Stomach (tissue), 8 donors: ENCODE measurements at regions not wholly inside any gene's neighbourhood (a gene's known extent, or its start where the extent isn't known, plus 50 kb on each side); places are given as distances from the start of the nearest gene placed in this dataset.

Experiments used
- DNase-seq, 2 donors: peaks; one replicate each; pipeline versions ENCODE4 v3.0.0 to v3.0.0-alpha.2; 2013 to 2019
- H3K27ac ChIP-seq, 5 donors: fragments of 200-600 bp in 4 of 5; sonication (generic) in 4 of 5; one replicate each; pipeline ENCODE4 v1.5.1; 2013 to 2019; ENCODE audit warnings: mild to moderate bottlenecking in 1 of 5, moderate library complexity in 1 of 5
- H3K27me3 ChIP-seq, 3 donors: fragments of 200-600 bp; sonication (generic); one replicate each; pipeline ENCODE4 v1.5.1; 2017 to 2019; ENCODE audit warnings: mixed run types in 1 of 3
- H3K36me3 ChIP-seq, 4 donors: fragments of 200-600 bp; sonication (generic); 1 replicate in 3 of 4; 2 replicates in 1 of 4; pipeline ENCODE4 v1.5.1; 2016 to 2019
- H3K4me1 ChIP-seq, 4 donors: fragments of 200-600 bp; sonication (generic); one replicate each; pipeline ENCODE4 v1.5.1; 2016 to 2019
- H3K4me3 ChIP-seq, 4 donors: fragments of 200-600 bp; sonication (generic) in 3 of 4; one replicate each; pipeline ENCODE4 v1.5.1; 2016 to 2019; ENCODE audit warnings: mild to moderate bottlenecking in 1 of 4
- H3K9me3 ChIP-seq, 4 donors: fragments of 200-600 bp; sonication (generic); one replicate each; pipeline ENCODE4 v1.5.1; 2016 to 2019
- EP300 ChIP-seq: sonication (generic); formaldehyde crosslinking; IDR thresholded peaks from one replicate; pipeline ENCODE4 v1.6.1; 2017; ENCODE audit warnings: antibody characterized with exemption
- POLR2A ChIP-seq, 4 donors: fragments of 450-650 bp; IDR thresholded peaks; one replicate each; pipeline ENCODE4 v1.6.1; 2016; ENCODE audit warnings: antibody characterized with exemption in 4 of 4, control low read depth in 2 of 4, mild to moderate bottlenecking in 1 of 4, moderate library complexity in 1 of 4
- POLR2AphosphoS5 ChIP-seq, 3 donors: sonication (generic); formaldehyde crosslinking; IDR thresholded peaks; one replicate each; pipeline ENCODE4 v1.6.1; 2016; ENCODE audit warnings: antibody characterized with exemption in 3 of 3
- WGBS, 5 donors: extraction: QIAGEN DNeasy Blood & Tissue Kit in 3 of 5; methylation state at CpG; one replicate each; pipeline versions ENCODE4 v1.1.5 to v1.1.7; 2013 to 2018; 5-methylcytosine and 5-hydroxymethylcytosine counted together
- intact Hi-C: fragments of 100-400 bp; cut with DNase I; formaldehyde crosslinking; loops from one replicate; pipeline ENCODE4 v1.15.1; 2023; ENCODE audit warnings: low total_unique reads
- TF ChIP-seq, protein P1 (sequence below), 7 experiments: fragments of 450-650 bp in 4 of 7; fragments of 200-600 bp in 3 of 7; sonication (generic) in 3 of 7; IDR thresholded peaks; one replicate each; pipeline ENCODE4 v1.5.1; 2016 to 2019; ENCODE audit warnings: antibody characterized with exemption in 7 of 7, control low read depth in 2 of 7, mild to moderate bottlenecking in 1 of 7
- donor health status: healthy with polysubstance abuse.
- donor health status: Bipolar disorder and iron deficiency.
- donor health status: healthy.

DNA sequence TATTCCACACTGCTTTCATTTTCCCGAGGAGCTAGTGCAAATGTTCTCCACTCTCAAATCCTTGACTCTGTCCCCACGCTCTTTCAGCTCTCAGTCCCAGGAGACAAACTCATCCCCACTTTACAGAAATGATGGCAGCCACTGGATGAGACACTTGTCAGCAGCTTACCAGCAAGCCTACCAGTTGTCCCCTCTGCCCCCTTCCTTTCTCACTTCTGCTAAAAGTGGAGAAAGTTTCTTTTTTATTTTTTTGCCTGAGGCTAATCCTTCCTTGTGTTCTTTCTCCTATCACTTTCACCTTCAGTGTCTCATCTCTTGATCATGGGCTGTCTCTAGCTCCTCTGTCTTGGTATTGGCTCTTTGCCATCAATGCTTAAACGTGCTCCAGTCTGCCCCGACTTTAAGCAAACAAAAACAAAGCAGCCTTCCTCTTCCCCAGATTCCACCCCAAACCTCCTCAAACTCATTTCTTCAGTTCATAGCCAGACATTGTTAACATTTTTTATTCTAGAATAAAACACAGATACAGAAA lies 64.5 kb downstream of the TTC32 start:
- 45 to 52% (median 49%) methylated on average over 4 of the region's 4 CpGs for WGBS, 5 donors
- H3K27ac ChIP-seq: no peak overlapping the region
- no peaks in the 10 kb centered on the region for H3K36me3 ChIP-seq
- no peak for DNase-seq
- H3K4me1 ChIP-seq: peaks cover 0 to 7% (median 0%) of the 10 kb centered on the region in 4 donors
- TF ChIP-seq, protein P1, sequence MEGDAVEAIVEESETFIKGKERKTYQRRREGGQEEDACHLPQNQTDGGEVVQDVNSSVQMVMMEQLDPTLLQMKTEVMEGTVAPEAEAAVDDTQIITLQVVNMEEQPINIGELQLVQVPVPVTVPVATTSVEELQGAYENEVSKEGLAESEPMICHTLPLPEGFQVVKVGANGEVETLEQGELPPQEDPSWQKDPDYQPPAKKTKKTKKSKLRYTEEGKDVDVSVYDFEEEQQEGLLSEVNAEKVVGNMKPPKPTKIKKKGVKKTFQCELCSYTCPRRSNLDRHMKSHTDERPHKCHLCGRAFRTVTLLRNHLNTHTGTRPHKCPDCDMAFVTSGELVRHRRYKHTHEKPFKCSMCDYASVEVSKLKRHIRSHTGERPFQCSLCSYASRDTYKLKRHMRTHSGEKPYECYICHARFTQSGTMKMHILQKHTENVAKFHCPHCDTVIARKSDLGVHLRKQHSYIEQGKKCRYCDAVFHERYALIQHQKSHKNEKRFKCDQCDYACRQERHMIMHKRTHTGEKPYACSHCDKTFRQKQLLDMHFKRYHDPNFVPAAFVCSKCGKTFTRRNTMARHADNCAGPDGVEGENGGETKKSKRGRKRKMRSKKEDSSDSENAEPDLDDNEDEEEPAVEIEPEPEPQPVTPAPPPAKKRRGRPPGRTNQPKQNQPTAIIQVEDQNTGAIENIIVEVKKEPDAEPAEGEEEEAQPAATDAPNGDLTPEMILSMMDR (IDR thresholded peaks at IDR 0.05): no peak
- TF ChIP-seq POLR2AphosphoS5 (IDR thresholded peaks at IDR 0.05) (no peak), POLR2A (IDR thresholded peaks at IDR 0.05) (no peak), EP300 (no peak)
- intact Hi-C loops: no loop called here
- H3K9me3 ChIP-seq: no peaks in the 10 kb centered on the region
- peaks cover 0 to 4% (median 0%) of the 10 kb centered on the region in 3 donors for H3K27me3 ChIP-seq
- no peak overlapping the region for H3K4me3 ChIP-seq

DNA sequence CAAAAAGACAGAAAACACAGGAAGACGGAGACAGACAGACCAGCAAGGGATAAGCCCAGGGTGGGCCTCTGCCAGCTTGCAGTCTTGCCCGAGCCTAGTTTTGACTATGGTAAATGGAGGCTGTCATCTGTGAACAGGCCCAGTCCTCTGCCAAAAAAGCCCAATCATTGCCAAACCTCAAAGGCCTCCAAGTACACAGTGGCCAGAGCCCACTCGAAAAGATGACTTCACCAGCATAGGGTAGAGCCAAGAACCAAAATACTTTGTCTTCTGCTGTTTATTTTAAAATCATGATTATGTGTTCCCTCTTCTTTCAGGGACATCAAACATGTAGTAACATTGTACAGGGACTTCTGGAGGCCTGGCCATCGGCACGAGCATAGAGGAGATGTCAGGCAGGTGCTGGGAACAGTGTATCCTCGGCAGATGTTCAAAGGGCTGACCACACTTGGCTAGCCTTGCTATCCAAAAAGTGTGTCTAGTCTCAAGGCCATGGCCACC lies 66.0 kb downstream of the TTC32 start:
- DNase-seq: no peak
- intact Hi-C loops: no loop called here

DNA sequence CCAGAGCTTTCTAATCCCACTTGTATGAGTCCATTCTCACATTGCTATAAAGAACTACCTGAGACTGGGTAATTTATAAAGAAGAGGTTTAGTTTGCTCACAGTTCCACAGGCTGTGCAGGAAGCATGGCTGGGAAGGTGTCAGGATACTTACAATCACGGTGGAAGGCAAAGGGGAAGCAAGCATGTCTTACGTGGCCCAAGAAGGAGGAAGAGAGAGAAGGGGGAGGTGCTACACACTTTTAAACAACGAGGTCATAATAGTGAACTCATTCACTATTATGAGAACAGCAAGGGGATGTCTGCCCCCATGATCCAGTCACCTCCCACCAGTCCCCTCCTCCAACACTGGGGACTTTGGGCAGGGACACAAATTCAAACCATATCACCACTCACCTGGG lies 67.8 kb downstream of the TTC32 start:
- intact Hi-C loops: no loop called here
- Histone ChIP-seq H3K9me3 (no peaks in the 10 kb centered on the region), H3K27ac (no peak overlapping the region), H3K36me3 (no peaks in the 10 kb centered on the region), H3K27me3 (no peaks in the 10 kb centered on the region), H3K4me3 (no peak overlapping the region), H3K4me1 (peaks cover 0 to 7% (median 0%) of the 10 kb centered on the region in 4 donors)
- no peak for TF ChIP-seq POLR2A (IDR thresholded peaks at IDR 0.05)
- TF ChIP-seq, protein P1 (IDR thresholded peaks at IDR 0.05): no peak
- TF ChIP-seq EP300: no peak
- TF ChIP-seq POLR2AphosphoS5 (IDR thresholded peaks at IDR 0.05): no peak
- 54 to 66% (median 61%) methylated on average over 3 of the region's 3 CpGs for WGBS, 5 donors
- DNase-seq: no peak

More for the DNA sequence above, 66.0 kb downstream of the TTC32 start:
- peaks cover 0 to 4% (median 0%) of the 10 kb centered on the region in 3 donors for H3K27me3 ChIP-seq
- H3K9me3 ChIP-seq: no peaks in the 10 kb centered on the region
- H3K36me3 ChIP-seq: no peaks in the 10 kb centered on the region
- TF ChIP-seq EP300: no peak
- peak in 2 of 3 donors; percentile 55 to 87 for TF ChIP-seq POLR2AphosphoS5 (IDR thresholded peaks at IDR 0.05)
- H3K4me3 ChIP-seq: no peak overlapping the region
- peaks cover 0 to 7% (median 0%) of the 10 kb centered on the region in 4 donors for H3K4me1 ChIP-seq
- WGBS, 5 donors: 35 to 69% (median 64%) methylated on average over 6 of the region's 6 CpGs
- H3K27ac ChIP-seq: peak overlapping the region in 2 of 5 donors; percentile 31 to 65

DNA sequence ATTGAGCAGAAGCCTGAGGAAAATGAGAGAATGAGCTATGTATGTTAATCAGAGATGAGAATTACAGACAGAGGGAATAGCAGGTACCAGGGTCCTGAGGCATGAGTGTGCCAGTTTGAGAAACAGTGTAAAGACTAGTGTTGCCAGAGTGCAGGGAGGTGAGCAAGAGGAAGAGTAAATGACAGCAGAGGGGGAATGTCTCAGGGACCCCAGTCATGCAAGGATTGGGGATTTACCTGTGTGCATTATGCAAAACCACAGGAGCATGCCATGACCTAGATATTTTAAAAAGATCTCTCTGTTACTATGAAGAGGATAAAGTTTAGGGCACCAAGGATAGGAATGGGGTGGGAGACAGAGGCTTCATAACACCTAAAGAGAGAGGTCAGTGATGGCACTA lies 72.1 kb downstream of the TTC32 start:
- Histone ChIP-seq H3K9me3 (peaks cover 0 to 6% (median 0%) of the 10 kb centered on the region in 4 donors), H3K27ac (no peak overlapping the region), H3K4me1 (no peaks in the 10 kb centered on the region), H3K27me3 (no peaks in the 10 kb centered on the region), H3K4me3 (no peak overlapping the region), H3K36me3 (no peaks in the 10 kb centered on the region)
- TF ChIP-seq, protein P1 (IDR thresholded peaks at IDR 0.05): no peak
- TF ChIP-seq POLR2A (IDR thresholded peaks at IDR 0.05) (no peak), POLR2AphosphoS5 (IDR thresholded peaks at IDR 0.05) (no peak), EP300 (no peak)
- intact Hi-C loops: no loop called here
- no peak for DNase-seq

DNA sequence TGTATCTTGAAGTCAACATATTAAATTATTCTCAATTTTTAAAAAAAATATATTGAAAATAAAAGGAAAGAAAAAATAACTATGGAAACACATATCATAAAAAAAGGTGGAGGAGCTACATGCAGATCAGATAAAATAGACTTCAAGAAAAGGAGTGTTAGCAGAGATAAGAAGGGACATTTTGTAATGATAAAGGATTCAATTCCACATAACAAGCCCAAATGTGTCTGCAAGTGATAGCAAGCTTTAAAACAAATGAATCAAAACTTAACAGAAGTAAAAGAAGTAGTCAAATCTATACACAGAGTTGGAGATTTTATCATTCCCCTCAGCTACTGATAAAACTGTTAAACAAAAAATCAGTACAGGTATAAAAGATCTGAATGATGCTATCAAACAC lies 74.9 kb downstream of the TTC32 start:
- Histone ChIP-seq H3K27me3 (no peaks in the 10 kb centered on the region), H3K9me3 (peaks cover 0 to 6% (median 0%) of the 10 kb centered on the region in 4 donors), H3K4me3 (no peak overlapping the region), H3K4me1 (no peaks in the 10 kb centered on the region), H3K36me3 (no peaks in the 10 kb centered on the region), H3K27ac (no peak overlapping the region)
- intact Hi-C loops: no loop called here
- TF ChIP-seq EP300 (no peak), POLR2AphosphoS5 (IDR thresholded peaks at IDR 0.05) (no peak), POLR2A (IDR thresholded peaks at IDR 0.05) (no peak)
- DNase-seq: no peak
